HG03521 (cell line): ENCODE measurements at regions not wholly inside any gene's neighbourhood (a gene's known extent, or its start where the extent isn't known, plus 50 kb on each side); places are given as distances from the start of the nearest gene placed in this dataset.
"Not testable (repeated sequence)": the region's sequence is repeated elsewhere in the genome, so short reads cannot be mapped to it uniquely, and the experiment has no call there.

Experiments
- ATAC-seq: cut with Tn5 transposase; IDR thresholded peaks from one replicate; pipeline ENCODE4 v1.9.1; 2021; ENCODE audit warnings: mild to moderate bottlenecking, moderate library complexity; ENCODE audit not compliant: unreplicated experiment

- not testable (repeated sequence) for ATAC-seq
Measured at GRCh38 chr2:237005341-237005740, 80.3 kb upstream of the COPS8 start.

- ATAC-seq = no peak
Measured at GRCh38 chr2:237011206-237011795, 74.4 kb upstream of the COPS8 start.

- ATAC-seq = no peak
Measured at GRCh38 chr2:237012004-237012403, 73.7 kb upstream of the COPS8 start.

- ATAC-seq = no peak
Measured at GRCh38 chr2:237012577-237013267, 73.0 kb upstream of the COPS8 start.

- ATAC-seq = no peak
Measured at GRCh38 chr2:237016121-237016915, 69.4 kb upstream of the COPS8 start.

- no peak for ATAC-seq
Measured at GRCh38 chr2:237020090-237020489, 65.6 kb upstream of the COPS8 start.

GRCh38 chr2:237022533-237022932 lies 63.2 kb upstream of the COPS8 start:
- ATAC-seq = no peak

GRCh38 chr2:237024255-237024654 lies 61.4 kb upstream of the COPS8 start:
- ATAC-seq = no peak

- ATAC-seq = no peak
Measured at GRCh38 chr2:237025090-237025865, 60.4 kb upstream of the COPS8 start.

- no peak for ATAC-seq
Measured at GRCh38 chr2:237026981-237027711, 58.5 kb upstream of the COPS8 start.

GRCh38 chr2:237027712-237028029 lies 58.0 kb upstream of the COPS8 start:
- ATAC-seq = no peak

GRCh38 chr2:237030382-237030781 lies 55.3 kb upstream of the COPS8 start:
- ATAC-seq = no peak

- no peak for ATAC-seq
Measured at GRCh38 chr2:237033536-237034060, 52.1 kb upstream of the COPS8 start.

- no peak for ATAC-seq
Measured at GRCh38 chr2:237035781-237036475, 49.8 kb upstream of the COPS8 start.
